Epithelial cell of proximal tubule (primary cell): ENCODE measurements at regions not wholly inside any gene's neighbourhood (a gene's known extent, or its start where the extent isn't known, plus 50 kb on each side); places are given as distances from the start of the nearest gene placed in this dataset.
A peak's percentile ranks its signal among the peaks of the same experiment; 100 is the strongest.

Experiments
- DNase-seq: peaks from one replicate; pipeline ENCODE4 v3.0.0-alpha.2; 2011; ENCODE audit warnings: low read depth
- H3K4me3 ChIP-seq: 2 replicates; pipeline ENCODE4 v1.5.1; 2011; ENCODE audit warnings: low read depth, mild to moderate bottlenecking, low read length
- TF ChIP-seq, protein P1 (sequence below): conservative IDR thresholded peaks from 2 replicates; pipeline ENCODE4 v1.5.1; 2012; ENCODE audit warnings: low read depth, mild to moderate bottlenecking, low read length

DNA sequence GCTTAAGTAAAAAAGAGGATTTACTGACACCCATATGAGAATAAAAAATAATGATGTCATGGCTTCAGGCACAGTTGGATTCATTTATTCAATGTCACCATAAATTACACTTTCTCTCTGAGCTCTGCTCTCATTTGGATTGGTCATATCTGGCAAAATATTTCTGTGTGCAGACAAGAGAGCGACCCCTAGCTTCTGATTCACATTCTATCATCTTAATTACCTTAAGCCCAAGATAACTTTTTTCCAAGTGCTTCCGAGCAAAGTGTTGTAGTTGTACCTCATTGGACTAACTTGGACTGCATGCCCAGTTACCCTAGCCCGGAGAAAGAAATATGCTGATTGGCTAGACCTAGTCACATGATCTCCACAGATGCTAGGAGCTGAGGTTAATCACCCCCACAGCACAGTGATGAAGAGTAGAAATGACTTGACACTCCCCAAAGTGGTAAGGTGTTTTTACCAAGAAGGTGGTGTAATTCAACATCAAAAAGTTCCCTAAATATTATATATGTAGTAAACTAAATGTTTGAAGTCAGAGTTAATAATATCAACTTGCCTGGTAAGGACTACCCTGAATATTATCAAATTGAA is 552.2 kb upstream of the SUCLG2 start:
- H3K4me3 ChIP-seq, result no peak overlapping the region
- DNase-seq, result no peak

DNA sequence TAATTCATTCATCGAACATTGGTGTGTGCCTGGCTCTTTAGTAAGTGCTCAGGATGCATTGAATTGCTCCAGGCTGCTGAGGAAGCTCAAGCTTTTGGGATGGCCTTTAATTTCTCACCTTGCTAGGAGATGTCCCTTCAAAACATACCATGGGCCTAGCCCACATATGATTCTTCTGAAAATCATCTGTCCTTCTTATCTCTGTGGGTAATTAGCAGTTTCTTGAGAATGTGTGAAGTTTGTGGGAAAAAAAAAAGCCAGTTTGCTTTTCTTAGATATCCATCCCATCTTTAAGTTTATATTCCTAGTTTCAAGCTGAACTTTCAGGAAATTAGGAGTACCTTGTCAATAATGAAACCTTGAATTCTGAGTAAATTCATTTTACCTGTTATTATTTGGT is 532.3 kb upstream of the SUCLG2 start:
- TF ChIP-seq, protein P1, sequence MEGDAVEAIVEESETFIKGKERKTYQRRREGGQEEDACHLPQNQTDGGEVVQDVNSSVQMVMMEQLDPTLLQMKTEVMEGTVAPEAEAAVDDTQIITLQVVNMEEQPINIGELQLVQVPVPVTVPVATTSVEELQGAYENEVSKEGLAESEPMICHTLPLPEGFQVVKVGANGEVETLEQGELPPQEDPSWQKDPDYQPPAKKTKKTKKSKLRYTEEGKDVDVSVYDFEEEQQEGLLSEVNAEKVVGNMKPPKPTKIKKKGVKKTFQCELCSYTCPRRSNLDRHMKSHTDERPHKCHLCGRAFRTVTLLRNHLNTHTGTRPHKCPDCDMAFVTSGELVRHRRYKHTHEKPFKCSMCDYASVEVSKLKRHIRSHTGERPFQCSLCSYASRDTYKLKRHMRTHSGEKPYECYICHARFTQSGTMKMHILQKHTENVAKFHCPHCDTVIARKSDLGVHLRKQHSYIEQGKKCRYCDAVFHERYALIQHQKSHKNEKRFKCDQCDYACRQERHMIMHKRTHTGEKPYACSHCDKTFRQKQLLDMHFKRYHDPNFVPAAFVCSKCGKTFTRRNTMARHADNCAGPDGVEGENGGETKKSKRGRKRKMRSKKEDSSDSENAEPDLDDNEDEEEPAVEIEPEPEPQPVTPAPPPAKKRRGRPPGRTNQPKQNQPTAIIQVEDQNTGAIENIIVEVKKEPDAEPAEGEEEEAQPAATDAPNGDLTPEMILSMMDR, result no peak
- H3K4me3 ChIP-seq, result no peak overlapping the region
- no peak for DNase-seq

More for the DNA sequence above, 552.2 kb upstream of the SUCLG2 start:
- TF ChIP-seq, protein P1, result peak; percentile 43

DNA sequence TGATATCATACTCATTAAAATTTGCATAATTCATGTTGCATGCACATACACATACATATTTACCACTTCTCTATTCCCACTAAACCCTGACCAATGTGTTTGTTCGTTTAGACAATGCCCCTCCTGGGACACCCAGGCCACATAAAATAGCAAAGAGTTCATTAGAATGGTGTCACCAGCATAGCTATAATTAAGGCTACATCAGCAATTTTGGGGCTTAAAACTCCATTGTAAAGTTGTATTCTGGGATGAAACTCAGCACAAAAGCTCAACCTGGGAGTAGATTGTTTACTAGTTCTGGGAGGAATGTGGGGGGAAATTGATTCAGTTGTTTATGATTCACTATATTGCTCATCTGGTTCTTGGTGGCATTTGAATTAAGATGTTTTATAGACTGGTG is 522.2 kb upstream of the SUCLG2 start:
- TF ChIP-seq, protein P1, result no peak
- H3K4me3 ChIP-seq, result no peak overlapping the region
- DNase-seq, result no peak

GRCh38 chr3:68173012-68173634 is 518.7 kb upstream of the SUCLG2 start:
- TF ChIP-seq, protein P1, result no peak
- H3K4me3 ChIP-seq, result no peak overlapping the region
- no peak for DNase-seq

GRCh38 chr3:68172039-68172438 is 517.6 kb upstream of the SUCLG2 start:
- TF ChIP-seq, protein P1, result no peak
- DNase-seq, result no peak
- no peak overlapping the region for H3K4me3 ChIP-seq

- TF ChIP-seq, protein P1, result no peak
- H3K4me3 ChIP-seq, result no peak overlapping the region
- no peak for DNase-seq
Measured at GRCh38 chr3:68163968-68164367, 509.6 kb upstream of the SUCLG2 start.

GRCh38 chr3:68163062-68163461 is 508.6 kb upstream of the SUCLG2 start:
- no peak overlapping the region for H3K4me3 ChIP-seq
- TF ChIP-seq, protein P1, result no peak
- DNase-seq, result no peak
